H9 (cell line): ENCODE measurements at regions not wholly inside any gene's neighbourhood (a gene's known extent, or its start where the extent isn't known, plus 50 kb on each side); places are given as distances from the start of the nearest gene placed in this dataset.

Experiments used
- DNase-seq: peaks from one replicate; pipeline ENCODE4 v3.0.0-alpha.2; 2017
- H2AFZ ChIP-seq: one replicate; pipeline ENCODE4 v1.6.1; 2013; ENCODE audit warnings: mild to moderate bottlenecking, low read length, control low read depth, moderate library complexity
- H2AK5ac ChIP-seq: 2 replicates; pipeline ENCODE4 v1.6.1; 2013; ENCODE audit warnings: low read length, control low read depth, mixed read lengths; ENCODE audit not compliant: insufficient read length
- H2BK120ac ChIP-seq: one replicate; pipeline ENCODE4 v1.6.1; 2013; ENCODE audit warnings: low read depth, mild to moderate bottlenecking, low read length, control low read depth, inconsistent platforms; ENCODE audit not compliant: poor library complexity, severe bottlenecking
- H2BK12ac ChIP-seq: 2 replicates; pipeline ENCODE4 v1.6.1; 2013; ENCODE audit warnings: low read length, control low read depth, mixed read lengths, low read depth; ENCODE audit not compliant: insufficient read length
- H2BK15ac ChIP-seq: 2 replicates; pipeline ENCODE4 v1.6.1; 2013; ENCODE audit warnings: low read depth, low read length, control low read depth
- H2BK20ac ChIP-seq: one replicate; pipeline ENCODE4 v1.6.1; 2013; ENCODE audit warnings: low read depth, mild to moderate bottlenecking, low read length, control low read depth, inconsistent platforms; ENCODE audit not compliant: poor library complexity, severe bottlenecking
- H2BK5ac ChIP-seq: 2 replicates; pipeline ENCODE4 v1.6.1; 2013; ENCODE audit warnings: low read length, control low read depth, mixed read lengths; ENCODE audit not compliant: insufficient read length
- H3K14ac ChIP-seq: 2 replicates; pipeline ENCODE4 v1.6.1; 2013; ENCODE audit warnings: low read length, control low read depth; ENCODE audit not compliant: insufficient read depth
- H3K18ac ChIP-seq: 2 replicates; pipeline ENCODE4 v1.6.1; 2013; ENCODE audit warnings: low read depth, mild to moderate bottlenecking, mixed read lengths, low read length, control low read depth; ENCODE audit not compliant: insufficient read length
- H3K23ac ChIP-seq: 2 replicates; pipeline ENCODE4 v1.6.1; 2013; ENCODE audit warnings: low read length, control low read depth, mixed read lengths, low read depth; ENCODE audit not compliant: insufficient read length
- H3K23me2 ChIP-seq: 2 replicates; pipeline ENCODE4 v1.6.1; 2013; ENCODE audit warnings: low read depth, mild to moderate bottlenecking, mixed read lengths, low read length, control low read depth; ENCODE audit not compliant: insufficient read length, poor library complexity, severe bottlenecking
- H3K27ac ChIP-seq: 2 replicates; pipeline ENCODE4 v1.5.1; 2013; ENCODE audit warnings: low read length, control low read depth, mixed read lengths, low read depth; ENCODE audit not compliant: insufficient read length
- H3K27me3 ChIP-seq: 2 replicates; pipeline ENCODE4 v1.6.1; 2013; ENCODE audit warnings: low read length, control low read depth, inconsistent platforms; ENCODE audit not compliant: insufficient read depth
- H3K4ac ChIP-seq: 2 replicates; pipeline ENCODE4 v1.6.1; 2013; ENCODE audit warnings: low read depth, mild to moderate bottlenecking, control low read depth, inconsistent platforms, low read length, moderate library complexity
- H3K4me1 ChIP-seq: 2 replicates; pipeline ENCODE4 v1.6.1; 2013; ENCODE audit warnings: low read length, control low read depth, inconsistent platforms; ENCODE audit not compliant: insufficient read depth
- H3K4me2 ChIP-seq: 2 replicates; pipeline ENCODE4 v1.6.1; 2013; ENCODE audit warnings: low read length, control low read depth, mixed read lengths; ENCODE audit not compliant: insufficient read length, insufficient read depth
- H3K56ac ChIP-seq: 2 replicates; pipeline ENCODE4 v1.6.1; 2013; ENCODE audit warnings: low read depth, mild to moderate bottlenecking, mixed read lengths, low read length, control low read depth; ENCODE audit not compliant: insufficient read length
- H3K79me1 ChIP-seq: 2 replicates; pipeline ENCODE4 v1.6.1; 2013; ENCODE audit warnings: low read depth, mild to moderate bottlenecking, moderate library complexity, low read length, control low read depth, inconsistent platforms; ENCODE audit not compliant: insufficient read depth, poor library complexity, severe bottlenecking
- H3K79me2 ChIP-seq: 2 replicates; pipeline ENCODE4 v1.6.1; 2013; ENCODE audit warnings: low read length, control low read depth, inconsistent platforms; ENCODE audit not compliant: insufficient read depth
- H3K9ac ChIP-seq: 2 replicates; pipeline ENCODE4 v1.6.1; 2013; ENCODE audit warnings: low read length, control low read depth, mixed read lengths; ENCODE audit not compliant: insufficient read length; ENCODE audit errors: extremely low read depth
- H3K9me3 ChIP-seq: one replicate; pipeline ENCODE4 v1.6.1; 2013; ENCODE audit warnings: low read depth, low read length, inconsistent platforms; ENCODE audit not compliant: control insufficient read depth
- H3T11ph ChIP-seq: one replicate; pipeline ENCODE4 v1.6.1; 2013; ENCODE audit warnings: mild to moderate bottlenecking, low read length, control low read depth, inconsistent platforms
- H4K20me1 ChIP-seq: one replicate; pipeline ENCODE4 v1.6.1; 2013; ENCODE audit not compliant: control insufficient read depth, insufficient read length, insufficient read depth
- H4K5ac ChIP-seq: 2 replicates; pipeline ENCODE4 v1.6.1; 2013; ENCODE audit warnings: low read depth, mild to moderate bottlenecking, mixed read lengths, low read length, control low read depth; ENCODE audit not compliant: insufficient read length
- H4K8ac ChIP-seq: replicated peaks from 2 replicates; pipeline ENCODE4 v1.6.1; 2013; ENCODE audit warnings: low read length, control low read depth, mixed read lengths, low read depth; ENCODE audit not compliant: insufficient read length
- H4K91ac ChIP-seq: 2 replicates; pipeline ENCODE4 v1.6.1; 2013; ENCODE audit warnings: low read depth, mild to moderate bottlenecking, moderate library complexity, mixed read lengths, low read length, control low read depth; ENCODE audit not compliant: insufficient read length
- H3K27ac Mint-ChIP-seq, 3 experiments: 2 replicates in 2 of 3; 3 replicates in 1 of 3; pipeline ENCODE4 v1.8.0; 2020 to 2021; ENCODE audit warnings: mixed read lengths in 3 of 3, mild to moderate bottlenecking in 1 of 3, moderate library complexity in 1 of 3
- H3K27me3 Mint-ChIP-seq: 2 replicates; pipeline ENCODE4 v1.8.0; 2021; ENCODE audit warnings: low read depth, mild to moderate bottlenecking, moderate library complexity, mixed read lengths
- H3K36me3 Mint-ChIP-seq, 3 experiments: 2 replicates in 2 of 3; 3 replicates in 1 of 3; pipeline ENCODE4 v1.8.0; 2020 to 2021; ENCODE audit warnings: low read depth in 3 of 3, mixed read lengths in 3 of 3; ENCODE audit not compliant: insufficient read depth in 1 of 3
- H3K4me1 Mint-ChIP-seq, 2 experiments: 2 replicates each; pipeline ENCODE4 v1.8.0; 2020; ENCODE audit warnings: mixed read lengths in 2 of 2
- H3K4me3 Mint-ChIP-seq, 2 experiments: 2 replicates in 1 of 2; 3 replicates in 1 of 2; pipeline ENCODE4 v1.8.0; 2020 to 2021; ENCODE audit warnings: mild to moderate bottlenecking in 2 of 2, mixed read lengths in 2 of 2, moderate library complexity in 1 of 2
- H3K9me3 Mint-ChIP-seq, 2 experiments: 2 replicates in 1 of 2; 3 replicates in 1 of 2; pipeline ENCODE4 v1.8.0; 2020; ENCODE audit warnings: mild to moderate bottlenecking in 2 of 2, mixed read lengths in 2 of 2, moderate library complexity in 1 of 2
- CTCF ChIP-seq: fragments of 200-600 bp; sonication (generic); conservative IDR thresholded peaks from 3 replicates; pipeline ENCODE4 v1.8.0; 2021; ENCODE audit warnings: antibody characterized with exemption, mild to moderate bottlenecking
- WGBS: extraction: QIAGEN DNeasy Blood & Tissue Kit; methylation state at CpG from one replicate; pipeline ENCODE4 v1.1.7; 2013; ENCODE audit warnings: missing lambda C conversion rate, low lambda C conversion rate, mixed read lengths; ENCODE audit not compliant: insufficient read length; ENCODE audit errors: extremely low coverage; 5-methylcytosine and 5-hydroxymethylcytosine counted together

DNA sequence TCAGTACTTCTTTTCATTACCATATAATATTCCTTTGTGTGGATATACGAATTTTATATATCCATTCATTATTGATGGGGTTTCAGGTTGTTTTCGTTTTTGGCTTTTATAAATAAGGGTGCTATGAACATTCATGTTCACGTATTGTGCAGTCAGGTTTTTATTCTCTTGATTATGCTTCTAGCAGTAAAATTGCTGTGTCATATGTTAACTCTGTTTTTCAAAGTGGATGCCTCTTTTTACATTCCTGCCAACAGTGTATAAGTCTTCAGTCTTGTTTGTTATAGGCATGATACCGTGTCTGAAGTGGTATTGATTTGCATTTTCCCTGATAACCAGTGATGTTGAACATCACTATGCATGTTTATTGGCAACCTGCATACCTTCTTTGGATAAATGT, 127.1 kb upstream of the CNTNAP2 start:
- H2AFZ ChIP-seq = no peak overlapping the region
- no peaks in the 10 kb centered on the region for H3K79me1 ChIP-seq
- no peak for TF ChIP-seq CTCF
- H3K56ac ChIP-seq = no peak overlapping the region
- H3T11ph ChIP-seq = no peak overlapping the region
- no peak overlapping the region for H2BK20ac ChIP-seq
- no peak overlapping the region for H3K23ac ChIP-seq
- no peak overlapping the region for H4K5ac ChIP-seq
- no peak overlapping the region for H2BK15ac ChIP-seq
- H4K20me1 ChIP-seq = no peaks in the 10 kb centered on the region
- no peaks in the 10 kb centered on the region for H3K27me3 ChIP-seq
- no peak overlapping the region for H2BK12ac ChIP-seq
- no CpG with 5 or more reads among the region's 4 CpGs for WGBS
- Mint-ChIP-seq H3K27me3 (peaks cover under 1% of the 10 kb centered on the region; the same call in 1 of the 2 replicates), H3K36me3 (no peaks in the 10 kb centered on the region), H3K27ac (no peak overlapping the region), H3K4me3 (no peak overlapping the region), H3K4me1 (no peaks in the 10 kb centered on the region), H3K9me3 (no peaks in the 10 kb centered on the region)
- H2BK120ac ChIP-seq = no peak overlapping the region
- no peaks in the 10 kb centered on the region for H3K9me3 ChIP-seq
- H2AK5ac ChIP-seq = no peak overlapping the region
- H4K8ac ChIP-seq = no peak overlapping the region
- H4K91ac ChIP-seq = no peak overlapping the region
- H3K14ac ChIP-seq = no peak overlapping the region
- no peaks in the 10 kb centered on the region for H3K23me2 ChIP-seq
- no peaks in the 10 kb centered on the region for H3K79me2 ChIP-seq
- H3K9ac ChIP-seq = no peak overlapping the region
- H3K4ac ChIP-seq = no peak overlapping the region
- no peak overlapping the region for H3K4me2 ChIP-seq
- H2BK5ac ChIP-seq = no peak overlapping the region
- H3K27ac ChIP-seq = no peak overlapping the region
- H3K4me1 ChIP-seq = no peaks in the 10 kb centered on the region
- no peak for DNase-seq
- no peak overlapping the region for H3K18ac ChIP-seq
